Pulmonary artery endothelial cell (primary cell): ENCODE measurements at regions not wholly inside any gene's neighbourhood (a gene's known extent, or its start where the extent isn't known, plus 50 kb on each side); places are given as distances from the start of the nearest gene placed in this dataset.

Experiments used
- DNase-seq: peaks from one replicate; pipeline ENCODE4 v3.0.0-alpha.2; 2011; ENCODE audit warnings: low read depth, low spot score

DNA sequence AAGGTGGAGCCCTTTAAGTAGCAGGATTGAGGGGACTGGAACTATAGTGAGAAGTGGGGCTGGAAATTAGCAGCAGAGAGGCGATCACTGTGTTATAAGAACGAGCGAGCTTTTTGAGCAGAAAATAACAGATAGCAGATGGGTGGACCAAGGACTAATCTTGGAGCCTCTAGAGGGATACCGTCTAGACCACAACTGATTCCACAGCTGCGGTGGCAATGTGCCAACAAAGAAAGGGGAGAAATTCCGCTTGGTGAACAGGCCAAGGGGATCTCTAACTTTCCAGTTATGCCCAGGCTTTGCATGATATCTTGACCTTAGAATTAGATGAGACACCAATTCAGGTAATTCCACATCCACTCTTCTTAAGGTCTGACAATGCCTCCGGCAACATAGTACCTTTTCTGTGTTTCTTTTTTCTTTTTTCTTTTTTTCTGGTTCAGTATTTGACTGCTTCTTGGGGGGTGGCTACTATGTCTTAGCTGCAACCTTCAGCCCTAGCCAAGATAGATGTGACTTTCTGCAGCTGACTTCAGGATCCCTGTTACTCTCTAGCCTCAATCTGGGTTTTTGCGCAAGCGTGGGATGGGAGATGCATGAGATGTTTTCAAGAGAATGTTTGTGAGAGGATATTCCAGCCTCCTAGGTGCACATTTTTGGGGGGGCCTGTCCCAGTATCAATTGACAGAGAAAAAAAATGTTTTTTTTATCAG is 143.4 kb upstream of the CPSF6 start:
- no peak for DNase-seq

DNA sequence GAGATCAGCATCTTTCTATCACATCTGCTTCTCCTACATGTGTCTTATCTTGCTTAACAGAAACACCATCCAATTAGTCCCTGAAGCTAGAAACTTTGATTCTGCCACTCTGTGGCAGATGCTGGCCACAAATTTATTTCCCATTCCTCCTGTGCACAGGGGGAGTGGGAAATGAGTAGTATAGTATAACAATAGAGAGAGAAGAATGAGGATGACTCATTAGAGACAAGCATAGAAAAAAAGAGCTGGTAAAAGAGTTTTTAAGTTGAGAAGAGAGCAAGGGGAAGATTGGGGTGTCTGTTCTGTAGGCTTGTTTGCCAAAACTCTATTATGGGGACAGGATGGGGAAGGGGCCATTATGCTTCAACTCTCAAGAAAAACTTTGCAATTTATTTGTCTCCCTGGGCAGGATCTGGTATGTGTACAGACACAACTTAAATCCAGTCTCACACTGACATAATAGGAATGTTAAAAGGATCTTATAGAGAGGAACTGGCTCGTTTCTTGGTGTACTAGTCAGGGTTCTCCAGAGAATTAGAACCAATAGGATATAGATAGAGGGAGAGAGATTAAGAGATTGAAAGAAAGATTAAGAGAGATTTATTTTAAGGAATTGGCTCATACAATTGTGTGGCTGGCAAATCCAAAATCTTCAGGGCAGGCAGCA is 142.6 kb upstream of the CPSF6 start:
- DNase-seq, result peak; percentile 53

DNA sequence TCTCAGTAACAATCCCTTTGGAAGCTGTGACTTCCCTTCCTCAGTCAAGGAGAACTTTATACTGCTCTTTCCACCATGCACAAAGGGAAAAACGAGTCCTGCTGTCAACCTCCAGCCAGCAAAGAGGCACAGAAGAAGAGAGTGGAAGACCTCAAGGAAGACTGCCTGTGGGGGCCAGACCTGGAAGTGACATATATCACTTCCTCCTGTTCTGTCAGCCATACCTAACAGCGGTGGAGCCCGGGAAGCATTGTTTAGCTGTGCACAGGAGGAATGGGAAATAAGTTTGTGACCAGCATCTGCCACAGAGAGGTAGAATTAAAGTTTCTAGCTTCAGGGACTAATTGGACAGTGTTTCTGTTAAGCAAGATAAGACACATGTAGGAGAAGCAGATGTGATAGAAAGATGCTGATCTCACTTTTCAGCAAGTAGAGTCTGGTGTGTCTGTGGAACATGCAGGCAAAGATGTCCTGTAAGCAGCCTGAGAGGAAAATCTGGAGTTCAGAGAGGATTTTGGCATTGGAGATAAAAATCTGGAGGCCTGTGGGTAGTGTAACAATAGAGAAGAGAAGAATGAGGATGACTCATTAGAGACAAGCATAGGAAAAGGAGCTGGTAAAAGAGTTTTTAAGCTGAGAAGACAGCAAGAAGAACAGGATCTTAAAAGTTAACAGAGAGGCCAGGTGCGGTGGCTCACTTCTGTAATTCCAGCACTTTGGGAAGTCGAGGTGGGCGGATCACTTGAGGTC is 141.6 kb upstream of the CPSF6 start:
- no peak for DNase-seq

DNA sequence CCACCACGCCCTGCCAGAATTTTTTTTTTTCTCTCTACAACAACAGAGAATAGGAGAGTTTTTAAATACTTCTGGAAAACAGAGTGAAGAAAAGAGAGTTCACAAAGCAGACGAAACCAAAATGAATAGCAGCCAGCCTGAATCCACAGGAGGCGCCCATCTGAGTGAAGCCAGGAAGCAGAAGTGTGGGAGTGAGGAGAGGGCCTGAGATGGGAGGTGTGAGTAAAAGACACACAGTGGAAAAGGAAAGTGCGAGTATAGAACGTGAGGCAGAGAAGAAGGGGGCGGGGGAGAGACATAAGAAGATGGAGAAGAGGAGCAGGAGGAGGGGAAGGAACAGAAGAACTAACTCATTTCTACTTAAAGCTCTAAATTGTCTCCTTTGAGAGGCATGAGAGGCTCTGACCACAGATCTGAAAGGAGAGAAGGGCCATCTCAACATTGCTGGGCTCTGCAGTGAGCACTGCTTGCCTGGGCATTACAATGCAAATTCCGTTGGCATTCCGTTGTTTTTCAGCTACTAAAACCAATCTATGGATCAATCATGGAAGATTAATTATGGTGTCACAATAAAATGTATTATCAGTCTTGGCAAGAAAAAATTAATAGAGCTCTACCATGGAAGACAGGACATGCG is 140.1 kb upstream of the CPSF6 start:
- DNase-seq, result no peak

DNA sequence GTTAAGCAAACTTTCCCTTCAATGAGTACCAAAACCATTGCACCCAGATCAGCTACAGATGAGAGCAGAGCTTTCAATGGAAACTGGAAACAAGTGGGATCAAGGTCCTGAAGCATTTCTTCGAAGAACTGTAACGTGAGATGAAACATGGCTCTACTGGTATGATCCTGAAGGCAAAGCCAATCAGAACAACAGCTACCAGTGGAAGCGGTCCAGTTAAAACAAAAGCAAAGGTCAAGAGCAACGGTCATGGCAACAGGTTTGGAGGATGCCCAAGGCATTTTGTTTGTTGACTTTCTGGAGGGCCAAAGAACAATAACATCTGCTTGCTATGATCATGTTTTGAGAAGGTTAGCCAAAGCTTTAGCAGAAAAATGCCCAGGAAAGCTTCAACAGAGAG is 137.9 kb upstream of the CPSF6 start:
- no peak for DNase-seq

DNA sequence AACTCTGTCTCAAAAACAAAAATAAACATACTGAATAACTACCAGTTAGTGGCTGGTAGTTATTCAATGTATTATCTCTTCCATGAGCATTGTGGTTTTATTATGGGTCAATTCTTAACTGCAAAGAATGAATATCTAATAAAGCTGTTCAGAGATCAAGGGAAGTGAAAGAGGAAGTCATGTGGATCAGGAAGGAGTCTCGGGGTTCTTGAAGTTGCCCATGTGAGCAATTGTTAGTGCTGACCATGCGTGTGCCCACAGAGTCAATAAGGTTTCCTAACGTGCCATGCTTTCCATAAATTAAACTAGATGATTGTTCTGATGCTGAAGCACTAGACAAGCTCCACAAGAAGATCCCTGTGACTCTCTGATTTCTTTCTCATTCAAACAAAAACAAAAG is 136.5 kb upstream of the CPSF6 start:
- no peak for DNase-seq

DNA sequence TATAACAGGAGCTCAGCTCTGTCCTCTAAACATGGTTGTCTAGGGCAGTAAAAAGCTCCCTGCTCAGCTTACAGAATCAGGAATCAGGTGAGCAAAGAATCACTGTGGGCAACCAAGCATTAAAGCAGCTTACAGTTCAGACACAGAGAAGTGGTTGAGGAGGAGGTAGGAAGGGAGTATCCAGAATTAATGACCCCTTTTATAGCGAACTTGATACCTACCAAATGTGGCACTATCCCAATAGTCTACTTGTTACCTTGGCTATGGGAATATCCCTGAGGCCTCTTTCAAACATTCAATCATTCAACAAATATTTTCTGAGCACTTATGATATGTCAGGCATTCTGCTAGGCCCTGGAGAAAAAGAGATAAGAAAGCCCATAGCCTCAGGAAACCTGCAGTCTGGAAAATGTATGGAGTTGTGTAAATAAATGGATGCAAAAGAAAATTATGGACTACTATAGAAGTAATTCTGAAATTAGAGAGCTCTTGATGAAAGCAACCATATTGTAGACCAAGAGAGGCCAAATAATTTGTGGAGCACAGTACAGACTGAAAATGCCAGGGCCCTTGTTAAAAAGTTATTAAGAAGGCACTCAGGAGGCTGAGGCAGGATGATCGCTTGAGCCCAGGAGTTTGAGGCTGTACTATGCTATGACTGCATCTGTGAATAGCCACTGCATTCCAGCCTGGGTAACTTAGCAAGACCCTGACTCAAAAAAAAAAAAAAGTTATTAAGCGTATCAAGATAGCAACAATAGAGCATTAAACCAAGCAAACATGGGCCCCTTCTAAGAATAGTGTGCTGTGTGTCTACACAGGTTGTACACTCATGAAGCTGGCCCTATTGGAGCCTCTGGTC is 134.0 kb upstream of the CPSF6 start:
- no peak for DNase-seq

DNA sequence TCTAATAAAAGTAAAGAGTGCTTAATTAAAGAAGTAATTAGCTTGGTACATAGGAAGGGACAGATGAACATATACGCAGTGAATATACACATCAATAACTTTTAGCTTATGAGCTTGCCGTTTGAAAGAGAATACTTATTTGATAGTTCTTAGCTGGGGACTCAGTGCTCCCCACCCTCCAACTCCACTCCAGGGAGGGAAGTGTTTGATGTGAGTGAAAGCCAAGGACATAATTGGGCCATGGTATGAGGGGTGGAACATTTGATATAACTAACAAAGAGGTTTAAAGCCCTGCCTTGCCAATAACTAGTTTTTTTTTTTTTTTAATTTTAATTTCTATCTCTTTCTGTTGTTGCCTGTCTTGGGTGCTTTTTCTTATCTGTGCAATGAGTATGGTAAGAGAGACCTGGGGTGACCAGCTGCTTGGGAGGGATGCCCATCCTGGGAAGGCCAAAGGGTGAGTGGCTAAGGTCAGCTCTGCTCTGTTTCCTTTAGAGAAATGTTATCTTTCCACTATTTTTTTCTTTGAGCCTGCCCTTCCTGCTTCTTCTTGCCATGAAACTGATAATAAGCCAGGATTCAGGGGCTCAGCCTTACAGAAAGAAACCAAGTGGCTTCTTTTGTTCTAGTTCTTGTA is 132.8 kb upstream of the CPSF6 start:
- DNase-seq, result no peak

DNA sequence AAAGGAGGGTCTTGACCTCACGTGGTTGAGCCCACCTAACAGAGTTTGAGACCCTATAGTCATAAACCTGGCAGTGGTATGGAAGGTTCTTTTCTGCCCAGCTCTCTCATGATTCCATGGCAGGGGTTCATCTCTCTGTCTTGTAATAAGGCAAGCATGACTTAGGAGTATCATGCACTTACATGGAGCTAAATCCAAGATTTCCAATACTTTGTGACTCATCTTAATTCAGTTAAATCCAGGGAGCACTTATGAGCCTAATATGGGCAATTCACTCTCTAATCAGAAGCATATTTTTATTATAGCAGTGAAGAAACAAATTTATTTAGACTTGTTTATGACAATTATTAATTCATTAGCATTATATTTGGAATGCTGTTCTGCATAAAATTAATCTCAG is 131.8 kb upstream of the CPSF6 start:
- DNase-seq, result no peak

DNA sequence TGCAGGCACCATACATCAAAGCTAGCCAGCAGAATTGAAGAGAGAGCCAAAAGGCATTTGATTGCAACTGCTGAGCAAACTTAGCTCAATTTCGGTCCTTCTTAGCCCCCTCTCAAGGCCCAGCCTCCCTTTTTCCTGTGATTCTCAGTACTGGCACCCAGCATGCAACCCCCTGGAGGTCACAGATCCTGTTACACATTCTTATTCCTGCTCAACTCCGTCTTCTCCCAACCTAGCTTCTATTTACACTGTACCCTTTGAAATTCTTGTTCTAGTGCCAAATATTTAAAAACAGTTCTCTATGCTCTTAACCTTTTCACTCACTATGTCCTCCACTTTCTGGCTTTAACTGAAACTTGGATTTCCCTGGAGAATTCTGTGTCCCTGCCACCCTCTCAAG is 131.3 kb upstream of the CPSF6 start:
- DNase-seq, result no peak

DNA sequence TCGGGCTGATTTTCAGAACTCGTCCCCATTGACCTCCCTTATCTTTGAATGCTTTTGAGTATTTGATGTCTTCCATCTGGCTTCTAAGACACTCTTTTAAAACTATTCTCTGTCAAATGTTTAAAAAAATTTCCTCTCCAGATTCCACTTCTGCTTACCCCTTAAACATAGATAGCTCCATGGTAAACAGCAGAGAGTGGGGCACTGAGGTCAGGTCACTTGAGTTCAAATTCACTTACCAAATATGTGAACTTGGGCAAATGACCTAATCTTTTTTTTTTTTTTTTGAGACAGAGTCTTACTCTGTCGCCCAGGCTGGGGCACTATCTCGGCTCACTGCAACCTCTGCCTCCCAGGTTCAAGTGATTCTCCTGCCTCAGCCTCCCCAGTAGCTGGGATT is 126.8 kb upstream of the CPSF6 start:
- DNase-seq, result no peak

DNA sequence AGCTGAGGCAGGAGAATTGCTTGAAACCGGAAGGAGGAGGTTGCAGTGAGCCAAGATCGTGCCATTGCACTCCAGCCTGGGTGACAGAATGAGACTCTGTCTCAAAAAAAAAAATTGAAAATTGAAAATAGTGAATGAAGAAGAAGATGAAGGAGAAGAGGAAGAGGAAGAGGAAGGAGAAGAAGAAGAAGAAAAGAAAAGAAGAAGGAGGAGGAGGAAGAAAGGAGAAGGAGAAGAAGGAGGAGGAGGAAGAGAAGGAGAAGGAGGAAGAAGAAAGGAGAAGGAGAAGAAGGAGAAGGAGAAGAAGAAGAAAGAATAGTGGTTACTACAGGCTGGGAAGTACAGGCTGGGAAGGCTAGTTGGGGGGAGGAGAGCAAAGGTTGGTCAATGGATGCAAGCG is 124.3 kb upstream of the CPSF6 start:
- no peak for DNase-seq

DNA sequence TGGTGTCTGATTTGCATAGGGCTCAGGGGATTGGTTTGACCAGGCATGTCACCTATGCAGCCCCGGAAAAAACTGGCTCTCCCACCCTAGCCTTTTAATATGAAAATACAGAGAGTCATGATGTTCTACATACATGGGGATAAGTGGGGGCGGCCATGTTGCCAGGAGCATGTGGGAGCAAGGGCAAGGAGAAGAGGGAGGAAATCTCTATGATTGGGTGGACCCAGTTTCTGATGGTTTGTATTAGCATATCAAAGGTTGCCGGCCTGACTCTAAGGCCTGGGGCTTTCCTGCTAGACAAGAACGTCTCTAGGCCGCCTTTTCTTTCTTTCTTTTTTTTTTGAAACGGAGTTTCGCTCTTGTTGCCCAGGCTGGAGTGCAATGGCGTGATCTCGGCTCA is 123.4 kb upstream of the CPSF6 start:
- DNase-seq, result no peak

DNA sequence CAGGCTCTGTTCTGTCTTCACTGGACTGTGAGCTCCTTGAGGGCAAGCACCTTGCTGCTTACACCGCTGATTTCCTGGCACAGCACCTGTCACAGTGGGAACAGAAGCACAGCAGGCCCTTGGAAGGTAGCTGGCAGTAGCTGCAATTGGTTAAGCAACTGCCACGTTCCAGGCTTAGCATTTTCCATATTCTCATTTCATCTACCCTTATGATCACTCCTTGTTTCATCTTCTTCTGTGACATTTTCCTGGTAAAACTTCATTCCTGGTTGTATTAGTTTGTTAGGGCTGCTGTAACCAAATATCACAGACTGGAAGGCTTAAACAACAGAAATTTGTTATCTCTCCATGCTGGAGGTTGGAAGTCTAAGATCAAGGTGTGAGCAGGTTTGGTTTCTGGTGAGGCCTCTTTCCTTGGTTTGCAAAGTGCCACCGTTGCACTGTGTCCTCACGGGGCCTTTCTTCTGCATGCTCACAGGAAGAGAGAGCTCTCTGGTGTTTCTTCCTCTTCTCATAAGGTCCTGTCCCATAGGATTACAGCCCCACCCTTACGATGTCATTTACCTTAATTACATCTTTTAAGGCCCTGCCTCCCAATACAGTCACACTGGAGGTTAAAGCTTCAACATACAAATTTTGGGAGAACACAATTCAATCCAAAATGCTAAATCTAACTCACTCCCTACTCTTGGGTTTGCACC is 121.7 kb upstream of the CPSF6 start:
- DNase-seq, result no peak

DNA sequence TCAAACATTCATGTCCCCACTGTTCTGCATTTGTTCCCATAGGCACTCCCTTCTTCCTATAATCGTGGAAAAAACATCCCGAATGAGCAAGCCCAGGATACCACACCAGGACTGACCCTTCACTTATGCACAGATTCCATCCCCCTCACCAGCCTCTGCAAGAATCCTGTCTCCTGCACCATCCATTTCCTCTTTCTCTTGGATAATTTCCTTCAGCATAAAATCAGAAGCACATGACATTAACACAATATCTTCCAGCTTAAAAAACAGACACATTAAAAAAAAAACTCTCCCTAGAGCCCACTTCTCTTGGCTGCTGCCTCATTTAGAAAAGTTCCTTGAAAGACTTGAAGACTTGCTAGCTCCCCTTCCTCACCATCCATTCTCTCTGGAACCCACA is 120.9 kb upstream of the CPSF6 start:
- no peak for DNase-seq

DNA sequence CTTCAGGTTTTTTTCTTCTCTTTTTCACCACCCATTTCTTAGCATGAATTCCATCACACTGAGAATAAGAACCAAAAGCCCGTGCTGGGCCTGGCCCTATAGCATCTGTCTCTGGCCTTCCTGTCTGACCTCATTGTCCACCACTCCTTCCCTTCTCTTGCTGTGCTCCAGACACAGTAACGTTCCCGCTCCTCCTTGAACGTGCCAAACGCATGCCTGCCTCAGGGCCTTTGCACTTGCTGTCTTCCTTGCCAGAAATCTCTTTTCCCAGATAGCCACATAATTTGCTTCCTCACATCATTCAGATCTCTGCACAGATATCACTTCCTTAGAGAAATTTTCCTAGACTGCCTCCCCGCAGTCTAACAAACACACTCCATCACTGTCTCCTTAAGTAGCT is 119.6 kb upstream of the CPSF6 start:
- no peak for DNase-seq

DNA sequence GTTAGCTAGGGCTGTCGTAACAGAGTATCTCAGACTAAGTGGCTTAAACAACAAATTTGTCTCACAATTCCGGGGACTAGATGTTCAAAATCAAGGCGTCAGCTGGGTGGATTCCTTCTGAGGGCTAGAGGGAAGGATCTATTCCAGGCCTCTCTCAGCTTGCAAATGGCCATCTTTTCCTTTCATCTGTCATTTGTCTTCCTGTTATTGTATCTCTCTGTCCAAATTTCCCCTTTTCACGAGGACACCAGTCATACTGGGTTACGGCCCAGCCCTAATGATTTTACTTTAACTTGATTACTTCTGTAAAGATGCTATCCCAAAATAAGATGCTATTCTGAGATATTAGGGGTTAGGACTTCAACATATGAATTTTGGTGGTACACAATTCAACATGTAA is 119.0 kb upstream of the CPSF6 start:
- DNase-seq, result no peak

DNA sequence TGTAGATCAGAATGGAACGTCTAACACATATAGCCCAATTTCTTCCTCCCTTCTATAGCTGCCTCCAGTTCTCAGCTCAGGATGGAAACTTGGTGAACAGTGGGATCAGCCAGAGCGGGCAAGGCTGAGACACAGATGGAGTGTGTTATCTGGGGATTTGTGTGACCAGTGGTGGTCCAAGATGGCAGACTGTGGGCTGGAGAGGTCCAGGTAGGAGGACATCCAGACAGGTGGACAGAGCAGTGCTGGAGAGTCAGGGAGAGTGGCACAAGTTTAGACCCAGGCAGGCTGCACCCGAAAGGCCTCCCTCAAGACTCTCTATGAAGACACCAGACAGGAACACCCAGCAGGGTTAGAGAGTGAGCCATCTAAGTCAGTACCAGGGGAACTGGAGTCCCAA is 116.1 kb upstream of the CPSF6 start:
- no peak for DNase-seq

DNA sequence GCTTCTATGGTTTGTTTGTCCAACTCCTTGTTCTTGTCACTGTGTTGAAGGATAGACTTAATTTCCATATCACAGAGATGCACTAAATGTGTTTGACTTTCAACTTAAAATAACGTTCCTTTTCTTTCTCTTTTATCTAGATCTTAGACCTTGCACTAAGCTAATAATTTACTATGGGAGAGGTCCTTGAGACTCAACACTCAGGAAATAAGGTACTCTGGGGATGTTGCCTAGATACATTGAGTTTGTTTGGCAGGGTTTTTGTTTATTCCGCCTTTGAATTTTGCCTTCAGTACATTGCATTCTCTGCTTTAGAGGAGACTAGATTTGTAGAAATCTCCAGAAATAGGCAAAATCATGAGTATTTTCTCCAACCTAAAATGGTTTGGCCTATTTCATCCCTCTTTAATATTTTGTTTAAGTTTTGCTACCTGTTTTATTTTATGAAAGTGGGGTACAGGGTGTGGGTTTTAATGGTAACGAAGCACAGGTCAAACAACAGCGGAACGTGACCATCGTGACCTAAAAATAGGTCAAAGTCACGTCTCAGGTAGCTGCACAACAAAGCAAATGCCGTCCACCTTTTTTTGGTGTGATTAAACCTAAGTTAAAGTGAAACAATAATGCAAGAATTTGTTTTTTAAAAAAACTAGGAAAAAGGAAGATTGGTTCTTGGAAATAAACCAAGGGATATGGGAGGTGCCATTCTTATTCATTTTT is 115.3 kb upstream of the CPSF6 start:
- DNase-seq, result no peak

DNA sequence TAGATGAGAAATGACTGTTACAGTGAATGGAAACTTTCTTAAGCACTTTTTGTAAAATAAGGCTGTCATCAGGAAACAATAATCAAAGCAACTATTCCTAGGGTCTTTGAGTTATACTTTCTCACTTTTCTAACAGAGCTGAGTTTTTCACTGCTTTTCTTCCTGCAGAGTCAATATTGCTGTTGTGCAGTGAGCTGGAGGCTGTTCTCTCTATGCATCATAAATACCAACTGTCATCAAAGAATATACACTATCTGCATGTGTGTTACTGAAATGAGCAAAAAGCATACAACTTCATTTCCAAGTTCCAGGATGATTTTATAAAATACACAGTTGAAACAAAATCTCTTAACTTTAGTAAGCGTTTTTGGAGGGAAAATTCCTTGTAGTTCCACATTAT is 110.4 kb upstream of the CPSF6 start:
- DNase-seq, result no peak
